A673 (cell line): ENCODE measurements at regions not wholly inside any gene's neighbourhood (a gene's known extent, or its start where the extent isn't known, plus 50 kb on each side); places are given as distances from the start of the nearest gene placed in this dataset.

Experiments
- CTCF ChIP-seq: fragments of 300-800, 200-600 bp; sonication (generic); conservative IDR thresholded peaks from 2 replicates; pipeline ENCODE4 v1.5.1; 2017; ENCODE audit warnings: low read depth, mild to moderate bottlenecking, antibody characterized with exemption, low read length, moderate library complexity, mixed read lengths
- EZH2 ChIP-seq: fragments of 200-600 bp; sonication (generic); IDR thresholded peaks from 2 replicates; pipeline ENCODE4 v1.6.1; 2017; ENCODE audit warnings: borderline replicate concordance, low read depth, mild to moderate bottlenecking, mixed read lengths, antibody characterized with exemption, low read length; ENCODE audit not compliant: poor library complexity, severe bottlenecking

- no peak for TF ChIP-seq EZH2
- TF ChIP-seq CTCF, result peak; percentile 52
Observed at GRCh38 chr6:112600168-112600567, 253.0 kb downstream of the RFPL4B start.
